ENCODE measurements at regions not wholly inside any gene's neighbourhood (a gene's known extent, or its start where the extent isn't known, plus 50 kb on each side); places are given as distances from the start of the nearest gene placed in this dataset.

- DNase-seq (ENCODE audit: low read depth, low spot score), result no peak
- H3K4me3 ChIP-seq (ENCODE audit: low read length), result no peak overlapping the region
Observed at GRCh38 chr10:129371541-129371940, 95.5 kb upstream of the MGMT start.

- no peak for DNase-seq (ENCODE audit: low read depth, low spot score)
- no peak overlapping the region for H3K4me3 ChIP-seq (ENCODE audit: low read length)
Observed at GRCh38 chr10:129372172-129372571, 94.9 kb upstream of the MGMT start.

- H3K4me3 ChIP-seq (ENCODE audit: low read length), result no peak overlapping the region
- no peak for DNase-seq (ENCODE audit: low read depth, low spot score)
Observed at GRCh38 chr10:129373231-129373630, 93.8 kb upstream of the MGMT start.

GRCh38 chr10:129373718-129374117, 93.3 kb upstream of the MGMT start:
- H3K4me3 ChIP-seq (ENCODE audit: low read length), result no peak overlapping the region
- DNase-seq (ENCODE audit: low read depth, low spot score), result no peak

GRCh38 chr10:129375171-129375570, 91.9 kb upstream of the MGMT start:
- no peak overlapping the region for H3K4me3 ChIP-seq (ENCODE audit: low read length)

GRCh38 chr10:129375912-129376311, 91.1 kb upstream of the MGMT start:
- no peak for DNase-seq (ENCODE audit: low read depth, low spot score)
- H3K4me3 ChIP-seq (ENCODE audit: low read length), result no peak overlapping the region

More at GRCh38 chr10:129375171-129375570, 91.9 kb upstream of the MGMT start:
- no peak for DNase-seq (ENCODE audit: low read depth, low spot score)

GRCh38 chr10:129380279-129380678, 86.8 kb upstream of the MGMT start:
- no peak overlapping the region for H3K4me3 ChIP-seq (ENCODE audit: low read length)
- DNase-seq (ENCODE audit: low read depth, low spot score), result no peak

- no peak for DNase-seq (ENCODE audit: low read depth, low spot score)
- no peak overlapping the region for H3K4me3 ChIP-seq (ENCODE audit: low read length)
Observed at GRCh38 chr10:129381741-129382140, 85.3 kb upstream of the MGMT start.

GRCh38 chr10:129382401-129382800, 84.6 kb upstream of the MGMT start:
- no peak for DNase-seq (ENCODE audit: low read depth, low spot score)
- H3K4me3 ChIP-seq (ENCODE audit: low read length), result no peak overlapping the region

- H3K4me3 ChIP-seq (ENCODE audit: low read length), result no peak overlapping the region
- no peak for DNase-seq (ENCODE audit: low read depth, low spot score)
Observed at GRCh38 chr10:129383651-129384050, 83.4 kb upstream of the MGMT start.

GRCh38 chr10:129385600-129385999, 81.4 kb upstream of the MGMT start:
- DNase-seq (ENCODE audit: low read depth, low spot score), result no peak

GRCh38 chr10:129386415-129387257, 80.4 kb upstream of the MGMT start:
- no peak for DNase-seq (ENCODE audit: low read depth, low spot score)
- H3K4me3 ChIP-seq (ENCODE audit: low read length), result no peak overlapping the region

More at GRCh38 chr10:129385600-129385999, 81.4 kb upstream of the MGMT start:
- H3K4me3 ChIP-seq (ENCODE audit: low read length), result no peak overlapping the region

GRCh38 chr10:129387258-129387525, 79.8 kb upstream of the MGMT start:
- H3K4me3 ChIP-seq (ENCODE audit: low read length), result no peak overlapping the region
- DNase-seq (ENCODE audit: low read depth, low spot score), result no peak

- DNase-seq (ENCODE audit: low read depth, low spot score), result no peak
- no peak overlapping the region for H3K4me3 ChIP-seq (ENCODE audit: low read length)
Observed at GRCh38 chr10:129388435-129388834, 78.6 kb upstream of the MGMT start.

GRCh38 chr10:129389194-129389593, 77.8 kb upstream of the MGMT start:
- no peak for DNase-seq (ENCODE audit: low read depth, low spot score)
- no peak overlapping the region for H3K4me3 ChIP-seq (ENCODE audit: low read length)

- no peak overlapping the region for H3K4me3 ChIP-seq (ENCODE audit: low read length)
- no peak for DNase-seq (ENCODE audit: low read depth, low spot score)
Observed at GRCh38 chr10:129390147-129390546, 76.9 kb upstream of the MGMT start.

GRCh38 chr10:129390726-129391125, 76.3 kb upstream of the MGMT start:
- no peak overlapping the region for H3K4me3 ChIP-seq (ENCODE audit: low read length)
- DNase-seq (ENCODE audit: low read depth, low spot score), result no peak

- no peak overlapping the region for H3K4me3 ChIP-seq (ENCODE audit: low read length)
- no peak for DNase-seq (ENCODE audit: low read depth, low spot score)
Observed at GRCh38 chr10:129391464-129391863, 75.6 kb upstream of the MGMT start.

- H3K4me3 ChIP-seq (ENCODE audit: low read length), result no peak overlapping the region
- DNase-seq (ENCODE audit: low read depth, low spot score), result no peak
Observed at GRCh38 chr10:129392855-129393254, 74.2 kb upstream of the MGMT start.

GRCh38 chr10:129393812-129394211, 73.2 kb upstream of the MGMT start:
- H3K4me3 ChIP-seq (ENCODE audit: low read length), result no peak overlapping the region
- no peak for DNase-seq (ENCODE audit: low read depth, low spot score)

Measured in Jurkat, Clone E6-1 (cell line).